ENCODE measurements at regions not wholly inside any gene's neighbourhood (a gene's known extent, or its start where the extent isn't known, plus 50 kb on each side); places are given as distances from the start of the nearest gene placed in this dataset.

DNA sequence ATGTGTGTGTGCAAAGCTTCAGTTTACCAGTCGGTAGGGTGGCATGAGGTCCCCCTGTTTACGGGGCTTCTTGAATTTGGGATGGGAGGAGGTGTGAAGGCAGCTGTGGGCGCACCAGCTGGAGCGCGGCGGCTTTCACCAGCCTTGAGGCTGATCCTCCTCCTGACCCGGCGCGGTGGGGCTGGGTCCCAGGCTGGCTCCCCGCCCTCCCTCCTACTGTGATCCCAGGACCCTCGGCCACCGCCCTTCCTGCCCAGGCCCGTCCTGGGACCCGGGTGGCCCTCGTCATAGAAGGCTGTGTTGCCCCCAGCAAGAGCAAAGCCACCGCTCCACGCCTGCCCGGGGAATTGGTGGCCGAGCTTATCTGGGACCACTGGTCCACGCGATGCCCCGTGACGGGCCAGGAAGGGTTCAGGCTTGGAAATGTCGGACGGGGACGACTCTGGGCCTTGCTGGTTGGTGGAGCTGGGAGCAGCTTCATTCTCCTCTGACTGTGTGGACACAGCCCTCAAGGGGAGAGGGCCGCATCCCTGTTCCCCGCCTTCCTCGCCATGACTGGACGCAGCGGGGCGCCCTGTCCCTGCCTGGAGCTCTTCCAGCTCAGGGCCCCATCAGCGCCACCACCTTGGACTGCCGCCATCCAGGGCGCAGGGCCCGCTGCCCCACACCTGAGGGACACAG is 271.1 kb upstream of the IRX1 start:
- TF ChIP-seq, protein P1, sequence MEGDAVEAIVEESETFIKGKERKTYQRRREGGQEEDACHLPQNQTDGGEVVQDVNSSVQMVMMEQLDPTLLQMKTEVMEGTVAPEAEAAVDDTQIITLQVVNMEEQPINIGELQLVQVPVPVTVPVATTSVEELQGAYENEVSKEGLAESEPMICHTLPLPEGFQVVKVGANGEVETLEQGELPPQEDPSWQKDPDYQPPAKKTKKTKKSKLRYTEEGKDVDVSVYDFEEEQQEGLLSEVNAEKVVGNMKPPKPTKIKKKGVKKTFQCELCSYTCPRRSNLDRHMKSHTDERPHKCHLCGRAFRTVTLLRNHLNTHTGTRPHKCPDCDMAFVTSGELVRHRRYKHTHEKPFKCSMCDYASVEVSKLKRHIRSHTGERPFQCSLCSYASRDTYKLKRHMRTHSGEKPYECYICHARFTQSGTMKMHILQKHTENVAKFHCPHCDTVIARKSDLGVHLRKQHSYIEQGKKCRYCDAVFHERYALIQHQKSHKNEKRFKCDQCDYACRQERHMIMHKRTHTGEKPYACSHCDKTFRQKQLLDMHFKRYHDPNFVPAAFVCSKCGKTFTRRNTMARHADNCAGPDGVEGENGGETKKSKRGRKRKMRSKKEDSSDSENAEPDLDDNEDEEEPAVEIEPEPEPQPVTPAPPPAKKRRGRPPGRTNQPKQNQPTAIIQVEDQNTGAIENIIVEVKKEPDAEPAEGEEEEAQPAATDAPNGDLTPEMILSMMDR (IDR thresholded peaks at IDR 0.05): no peak
- TF ChIP-seq POLR2A (IDR thresholded peaks at IDR 0.05): no peak
